Endothelial cell of umbilical vein (primary cell): ENCODE measurements at regions not wholly inside any gene's neighbourhood (a gene's known extent, or its start where the extent isn't known, plus 50 kb on each side); places are given as distances from the start of the nearest gene placed in this dataset.

ENCODE experiments used
- CTCF ChIP-seq, 2 donors: IDR thresholded peaks; 1 replicate in 1 of 2; 2 replicates in 1 of 2; pipeline ENCODE4 v1.5.1; 2011; ENCODE audit warnings: low read length in 2 of 2, mild to moderate bottlenecking in 2 of 2, moderate library complexity in 2 of 2, control low read depth in 1 of 2, inconsistent platforms in 1 of 2, low read depth in 1 of 2; ENCODE audit not compliant: insufficient read depth in 1 of 2; ENCODE audit errors: extremely low read depth in 1 of 2
- EZH2 ChIP-seq: IDR thresholded peaks from 2 replicates; pipeline ENCODE4 v1.6.1; 2012; ENCODE audit warnings: borderline replicate concordance, low read depth, mild to moderate bottlenecking, moderate library complexity, low read length, inconsistent platforms; ENCODE audit not compliant: severe bottlenecking
- JUN ChIP-seq: IDR thresholded peaks from 2 replicates; pipeline ENCODE4 v1.6.1; 2011; ENCODE audit warnings: borderline replicate concordance, low read depth; ENCODE audit not compliant: insufficient read length, insufficient read depth
- MAX ChIP-seq: IDR thresholded peaks from 2 replicates; pipeline ENCODE4 v1.6.1; 2011; ENCODE audit not compliant: insufficient read depth, insufficient read length
- MYC ChIP-seq: IDR thresholded peaks from one replicate; pipeline ENCODE4 v1.6.1; 2011; ENCODE audit warnings: mild to moderate bottlenecking, low read depth, low read length
- POLR2A ChIP-seq: IDR thresholded peaks from 2 replicates; pipeline ENCODE4 v1.6.1; 2012; ENCODE audit warnings: low read depth, mild to moderate bottlenecking, control low read depth, low read length
- POLR2AphosphoS5 ChIP-seq: IDR thresholded peaks from 2 replicates; pipeline ENCODE4 v1.6.1; 2012; ENCODE audit warnings: low read depth, mild to moderate bottlenecking, control low read depth, low read length, moderate library complexity; ENCODE audit not compliant: insufficient read depth

GRCh38 chr1:182236651-182237077 is 154.9 kb downstream of the GLUL start:
- TF ChIP-seq POLR2A (no peak), POLR2AphosphoS5 (no peak), CTCF (IDR thresholded peaks at IDR 0.05; ENCODE audit: extremely low read depth in 1 of 2, insufficient read depth in 1 of 2, low read depth in 1 of 2, low read length in 2 of 2) (no peak), MYC (no peak), MAX (no peak), EZH2 (no peak), JUN (no peak)
